HepG2 (cell line): ENCODE measurements at regions not wholly inside any gene's neighbourhood (a gene's known extent, or its start where the extent isn't known, plus 50 kb on each side); places are given as distances from the start of the nearest gene placed in this dataset.

Experiments used
- ATAC-seq: fragments of 200-7000 bp; cut with Tn5 transposase; 3 replicates; pipeline ENCODE4 v1.9.1; 2020; ENCODE audit warnings: mild to moderate bottlenecking, moderate library complexity
- BruUV-seq: library from RNA; stranded (reverse); fragments of 400-500 nt; replicated peaks from 2 replicates; lab custom pipeline; 2021; lab: Mats Ljungman, UMichigan
- CTCF ChIA-PET: fragments of 300-600 bp; formaldehyde crosslinking; extraction: SDS; loops from one replicate; lab custom pipeline; 2021; ENCODE audit warnings: low total read pairs, inconsistent platforms, low intra/inter-chr PET ratio; lab: Yijun Ruan, JAX
- POLR2A ChIA-PET: fragments of 350-600 bp; sonication (Branson Sonifier 250); formaldehyde crosslinking; loops from one replicate; lab custom pipeline; 2020; ENCODE audit warnings: antibody characterized with exemption, inconsistent platforms; lab: Yijun Ruan, JAX
- DNase-seq: peaks from one replicate; pipeline ENCODE4 v3.0.0-alpha.2; 2015; ENCODE audit warnings: low spot score
- FAIRE-seq: peaks from 3 replicates; lab custom pipeline; 2011; peaks lifted over from hg19 to GRCh38; lab: Jason Lieb, UNC
- H2AFZ ChIP-seq: one replicate; pipeline ENCODE4 v1.6.1; 2011; ENCODE audit warnings: low read length, inconsistent platforms
- H3K27ac ChIP-seq: fragments of 300-600 bp; 3 replicates; pipeline ENCODE4 v1.8.0; 2011; ENCODE audit warnings: mixed run types, mild to moderate bottlenecking, mixed read lengths, low read length, inconsistent platforms; ENCODE audit not compliant: insufficient read depth; ENCODE audit errors: extremely low read length
- H3K27me3 ChIP-seq, 2 experiments: fragments of 200-600 bp in 1 of 2; 2 replicates in 1 of 2; 3 replicates in 1 of 2; pipeline versions ENCODE4 v1.6.0 to v1.8.0; 2011; ENCODE audit warnings: low read length in 2 of 2, mild to moderate bottlenecking in 2 of 2, moderate library complexity in 2 of 2, inconsistent platforms in 1 of 2; ENCODE audit not compliant: insufficient read depth in 2 of 2, control insufficient read depth in 1 of 2
- H3K36me3 ChIP-seq, 2 experiments: fragments of 200-600 bp in 1 of 2; replicated peaks in 1 of 2; 2 replicates in 1 of 2; 3 replicates in 1 of 2; pipeline versions ENCODE4 v1.5.1 to v1.8.0; 2011; ENCODE audit warnings: low read length in 2 of 2, inconsistent platforms in 1 of 2; ENCODE audit not compliant: insufficient read depth in 2 of 2, control insufficient read depth in 1 of 2
- H3K4me1 ChIP-seq: 2 replicates; pipeline ENCODE4 v1.5.1; 2012; ENCODE audit warnings: low read length, inconsistent platforms; ENCODE audit not compliant: insufficient read depth
- H3K4me2 ChIP-seq: 2 replicates; pipeline ENCODE4 v1.6.0; 2011; ENCODE audit warnings: low read depth, low read length, inconsistent platforms
- H3K4me3 ChIP-seq, 3 experiments: fragments of 200-600 bp in 1 of 3; sonication (generic), shearing (Covaris generic) in 1 of 3; replicated peaks in 1 of 3; 2 replicates each; pipeline ENCODE4 v1.5.1; 2011 to 2016; ENCODE audit warnings: low read length in 3 of 3, inconsistent platforms in 2 of 3, low read depth in 2 of 3, mild to moderate bottlenecking in 2 of 3, control low read depth in 1 of 3, mixed read lengths in 1 of 3; ENCODE audit not compliant: insufficient read depth in 1 of 3
- H3K79me2 ChIP-seq: one replicate; pipeline ENCODE4 v1.6.1; 2011; ENCODE audit warnings: low read length, inconsistent platforms; ENCODE audit not compliant: insufficient read depth
- H3K9ac ChIP-seq: 2 replicates; pipeline ENCODE4 v1.6.0; 2011; ENCODE audit warnings: mild to moderate bottlenecking, low read depth, low read length, inconsistent platforms; ENCODE audit not compliant: insufficient read depth
- H3K9me3 ChIP-seq: 2 replicates; pipeline ENCODE4 v1.5.1; 2012; ENCODE audit warnings: mild to moderate bottlenecking, low read length
- H4K20me1 ChIP-seq: 2 replicates; pipeline ENCODE4 v1.6.0; 2011; ENCODE audit warnings: inconsistent platforms, mild to moderate bottlenecking, low read length, moderate library complexity; ENCODE audit not compliant: insufficient read depth
- CHD2 ChIP-seq: IDR thresholded peaks from 2 replicates; pipeline ENCODE4 v1.6.1; 2011; ENCODE audit warnings: low read depth, low read length, improper control_type of control experiment
- KDM1A ChIP-seq: IDR thresholded peaks from 2 replicates; pipeline ENCODE4 v1.6.1; 2016; ENCODE audit warnings: missing compliant biosample characterization
- POLR2A ChIP-seq, 2 experiments: IDR thresholded peaks; 2 replicates each; pipeline ENCODE4 v1.6.1; 2011; ENCODE audit warnings: low read depth in 2 of 2, low read length in 2 of 2, mild to moderate bottlenecking in 1 of 2, moderate library complexity in 1 of 2; ENCODE audit not compliant: insufficient read depth in 1 of 2
- RFXAP ChIP-seq: sonication (generic); formaldehyde crosslinking; IDR thresholded peaks from 2 replicates; pipeline ENCODE4 v1.4.0; 2020; ENCODE audit warnings: missing genetic modification reagents, borderline replicate concordance
- ZNF510 ChIP-seq: sonication (generic); formaldehyde crosslinking; IDR thresholded peaks from 2 replicates; pipeline ENCODE4 v1.4.0; 2020; ENCODE audit warnings: low read depth, mild to moderate bottlenecking, missing genetic modification reagents
- ZNF644 ChIP-seq: IDR thresholded peaks from 2 replicates; pipeline ENCODE4 v1.6.1; 2016; ENCODE audit warnings: low read depth
- ZNF678 ChIP-seq: sonication (generic); formaldehyde crosslinking; IDR thresholded peaks from 2 replicates; pipeline ENCODE4 v1.4.0; 2020; ENCODE audit warnings: mild to moderate bottlenecking, missing genetic modification reagents
- WGBS: methylation state at CpG from one replicate; pipeline ENCODE4 v1.1.6; 2017; ENCODE audit warnings: low lambda C conversion rate; 5-methylcytosine and 5-hydroxymethylcytosine counted together
- in situ Hi-C: cut with HindIII; loops from 2 replicates; pipeline ENCODE4 v1.10.0; 2017; ENCODE audit warnings: low pct_unique_long_range_greater_than_20kb; ENCODE audit not compliant: extremely low pct_ligation_motif_present
- intact Hi-C: fragments of 100-400 bp; cut with micrococcal nuclease; formaldehyde crosslinking; loops from one replicate; pipeline ENCODE4 v1.10.0; 2022; ENCODE audit not compliant: unreplicated experiment
- TF ChIP-seq, protein P1 (sequence below), 2 experiments: sonication (generic) in 1 of 2; formaldehyde crosslinking in 1 of 2; IDR thresholded peaks; 2 replicates each; pipeline versions ENCODE4 v1.4.0 to v1.6.1; 2016 to 2020; ENCODE audit warnings: borderline replicate concordance in 1 of 2, low read depth in 1 of 2, mild to moderate bottlenecking in 1 of 2, missing genetic modification reagents in 1 of 2
- TF ChIP-seq, protein P2 (sequence below): sonication (generic); formaldehyde crosslinking; IDR thresholded peaks from 2 replicates; pipeline ENCODE4 v1.4.0; 2020; ENCODE audit warnings: missing genetic modification reagents
- TF ChIP-seq, protein P3 (sequence below): IDR thresholded peaks from 2 replicates; pipeline ENCODE4 v1.6.1; 2018; ENCODE audit warnings: missing genetic modification reagents, mild to moderate bottlenecking, missing compliant biosample characterization

DNA sequence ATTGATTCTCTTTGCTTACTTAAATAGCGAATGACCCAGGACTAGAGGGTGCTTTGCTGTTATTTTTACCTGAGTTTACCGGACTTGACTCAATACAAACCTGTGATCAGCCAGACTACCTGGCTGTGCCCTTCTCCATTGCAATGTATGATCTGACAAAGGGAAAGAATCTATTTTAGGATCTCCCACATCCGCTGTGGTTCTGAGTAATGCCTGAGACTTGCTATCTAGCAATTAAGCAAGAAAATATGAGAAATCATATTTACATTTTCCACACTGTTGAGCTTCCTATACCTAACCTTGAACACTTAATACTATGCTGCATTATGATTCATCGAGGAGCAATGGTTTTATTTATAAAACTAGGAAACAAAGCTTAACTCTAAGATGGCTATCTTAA, 215.2 kb downstream of the RAD51AP2 start:
- Histone ChIP-seq H3K27ac (no peak overlapping the region), H3K9me3 (no peaks in the 10 kb centered on the region), H3K27me3 (no peaks in the 10 kb centered on the region; a peak in 1 of 5 replicates), H3K79me2 (no peaks in the 10 kb centered on the region), H3K4me1 (peaks cover 42% of the 10 kb centered on the region), H3K9ac (no peak overlapping the region), H3K4me2 (no peak overlapping the region), H4K20me1 (no peaks in the 10 kb centered on the region), H3K36me3 (no peaks in the 10 kb centered on the region), H2AFZ (no peak overlapping the region), H3K4me3 (no peak overlapping the region)
- no TSS peak for BruUV-seq
- WGBS = 31% methylated on average over 4 of the region's 4 CpGs
- in situ Hi-C loops (loop anchor here (25.0 kb wide), 1 partner anchor 359 kb away; no protein-coding TSS in a partner anchor), intact Hi-C loops (no loop called here)
- ChIA-PET CTCF (no interaction called here), POLR2A (no interaction called here)
- TF ChIP-seq ZNF678 (CRISPR knock-in tag) = no peak
- no peak for TF ChIP-seq POLR2A (IDR thresholded peaks at IDR 0.05; ENCODE audit: insufficient read depth in 1 of 2, low read depth in 2 of 2, low read length in 2 of 2)
- TF ChIP-seq ZNF644 (CRISPR knock-in tag) = no peak
- TF ChIP-seq RFXAP (CRISPR knock-in tag) = no peak
- TF ChIP-seq, protein P1, sequence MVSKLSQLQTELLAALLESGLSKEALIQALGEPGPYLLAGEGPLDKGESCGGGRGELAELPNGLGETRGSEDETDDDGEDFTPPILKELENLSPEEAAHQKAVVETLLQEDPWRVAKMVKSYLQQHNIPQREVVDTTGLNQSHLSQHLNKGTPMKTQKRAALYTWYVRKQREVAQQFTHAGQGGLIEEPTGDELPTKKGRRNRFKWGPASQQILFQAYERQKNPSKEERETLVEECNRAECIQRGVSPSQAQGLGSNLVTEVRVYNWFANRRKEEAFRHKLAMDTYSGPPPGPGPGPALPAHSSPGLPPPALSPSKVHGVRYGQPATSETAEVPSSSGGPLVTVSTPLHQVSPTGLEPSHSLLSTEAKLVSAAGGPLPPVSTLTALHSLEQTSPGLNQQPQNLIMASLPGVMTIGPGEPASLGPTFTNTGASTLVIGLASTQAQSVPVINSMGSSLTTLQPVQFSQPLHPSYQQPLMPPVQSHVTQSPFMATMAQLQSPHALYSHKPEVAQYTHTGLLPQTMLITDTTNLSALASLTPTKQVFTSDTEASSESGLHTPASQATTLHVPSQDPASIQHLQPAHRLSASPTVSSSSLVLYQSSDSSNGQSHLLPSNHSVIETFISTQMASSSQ (IDR thresholded peaks at IDR 0.05; ENCODE audit: low read depth) = no peak
- TF ChIP-seq, protein P1 (CRISPR knock-in tag; IDR thresholded peaks at IDR 0.05; ENCODE audit: borderline replicate concordance) = no peak
- TF ChIP-seq KDM1A (CRISPR knock-in tag) = no peak
- TF ChIP-seq, protein P2, sequence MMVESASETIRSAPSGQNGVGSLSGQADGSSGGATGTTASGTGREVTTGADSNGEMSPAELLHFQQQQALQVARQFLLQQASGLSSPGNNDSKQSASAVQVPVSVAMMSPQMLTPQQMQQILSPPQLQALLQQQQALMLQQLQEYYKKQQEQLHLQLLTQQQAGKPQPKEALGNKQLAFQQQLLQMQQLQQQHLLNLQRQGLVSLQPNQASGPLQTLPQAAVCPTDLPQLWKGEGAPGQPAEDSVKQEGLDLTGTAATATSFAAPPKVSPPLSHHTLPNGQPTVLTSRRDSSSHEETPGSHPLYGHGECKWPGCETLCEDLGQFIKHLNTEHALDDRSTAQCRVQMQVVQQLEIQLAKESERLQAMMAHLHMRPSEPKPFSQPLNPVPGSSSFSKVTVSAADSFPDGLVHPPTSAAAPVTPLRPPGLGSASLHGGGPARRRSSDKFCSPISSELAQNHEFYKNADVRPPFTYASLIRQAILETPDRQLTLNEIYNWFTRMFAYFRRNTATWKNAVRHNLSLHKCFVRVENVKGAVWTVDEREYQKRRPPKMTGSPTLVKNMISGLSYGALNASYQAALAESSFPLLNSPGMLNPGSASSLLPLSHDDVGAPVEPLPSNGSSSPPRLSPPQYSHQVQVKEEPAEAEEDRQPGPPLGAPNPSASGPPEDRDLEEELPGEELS (CRISPR knock-in tag) = no peak
- TF ChIP-seq ZNF510 (CRISPR knock-in tag) = no peak
- TF ChIP-seq, protein P3, sequence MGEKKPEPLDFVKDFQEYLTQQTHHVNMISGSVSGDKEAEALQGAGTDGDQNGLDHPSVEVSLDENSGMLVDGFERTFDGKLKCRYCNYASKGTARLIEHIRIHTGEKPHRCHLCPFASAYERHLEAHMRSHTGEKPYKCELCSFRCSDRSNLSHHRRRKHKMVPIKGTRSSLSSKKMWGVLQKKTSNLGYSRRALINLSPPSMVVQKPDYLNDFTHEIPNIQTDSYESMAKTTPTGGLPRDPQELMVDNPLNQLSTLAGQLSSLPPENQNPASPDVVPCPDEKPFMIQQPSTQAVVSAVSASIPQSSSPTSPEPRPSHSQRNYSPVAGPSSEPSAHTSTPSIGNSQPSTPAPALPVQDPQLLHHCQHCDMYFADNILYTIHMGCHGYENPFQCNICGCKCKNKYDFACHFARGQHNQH (CRISPR knock-in tag) = no peak
- no peak for TF ChIP-seq CHD2
- FAIRE-seq (no peak), ATAC-seq (no peak), DNase-seq (no peak)
